Activated T-helper 2 cell treated with anti-CD3 and anti-CD28 coated beads, Interferon-gamma antibody, Interleukin-2, Interleukin-4, amounts not matched to agents 10 μg/mL and 5 μg/mL and 100 μg/mL, durations not matched to agents 14 hours and 24 hours and 36 hours (primary cell): ENCODE measurements at regions not wholly inside any gene's neighbourhood (a gene's known extent, or its start where the extent isn't known, plus 50 kb on each side); places are given as distances from the start of the nearest gene placed in this dataset.
"Not testable (repeated sequence)": the region's sequence is repeated elsewhere in the genome, so short reads cannot be mapped to it uniquely, and the experiment has no call there.

Experiments
- DNase-seq: peaks from one replicate; pipeline ENCODE4 v3.0.0; 2021; ENCODE audit warnings: low spot score
- H3K27ac Mint-ChIP-seq: one replicate; pipeline ENCODE4 v1.8.0; 2021; ENCODE audit warnings: mixed read lengths
- H3K27me3 Mint-ChIP-seq: one replicate; pipeline ENCODE4 v1.8.0; 2021; ENCODE audit warnings: low read depth, mixed read lengths
- H3K36me3 Mint-ChIP-seq: one replicate; pipeline ENCODE4 v1.8.0; 2021; ENCODE audit warnings: low read depth, mixed read lengths
- H3K4me1 Mint-ChIP-seq: one replicate; pipeline ENCODE4 v1.8.0; 2021; ENCODE audit warnings: low read depth, mixed read lengths
- H3K4me3 Mint-ChIP-seq: one replicate; pipeline ENCODE4 v1.8.0; 2021; ENCODE audit warnings: low read depth, mild to moderate bottlenecking, moderate library complexity, mixed read lengths
- H3K9me3 Mint-ChIP-seq: one replicate; pipeline ENCODE4 v1.8.0; 2021; ENCODE audit warnings: mixed read lengths
- intact Hi-C: fragments of 100-400 bp; cut with micrococcal nuclease; formaldehyde crosslinking; loops from one replicate; pipeline ENCODE4 v1.15.1; 2023

- Mint-ChIP-seq H3K27ac (no peak overlapping the region), H3K27me3 (peaks cover 22% of the 10 kb centered on the region)
Observed at GRCh38 chr6:128727500-128727899, 155.4 kb upstream of the LAMA2 start.

DNA sequence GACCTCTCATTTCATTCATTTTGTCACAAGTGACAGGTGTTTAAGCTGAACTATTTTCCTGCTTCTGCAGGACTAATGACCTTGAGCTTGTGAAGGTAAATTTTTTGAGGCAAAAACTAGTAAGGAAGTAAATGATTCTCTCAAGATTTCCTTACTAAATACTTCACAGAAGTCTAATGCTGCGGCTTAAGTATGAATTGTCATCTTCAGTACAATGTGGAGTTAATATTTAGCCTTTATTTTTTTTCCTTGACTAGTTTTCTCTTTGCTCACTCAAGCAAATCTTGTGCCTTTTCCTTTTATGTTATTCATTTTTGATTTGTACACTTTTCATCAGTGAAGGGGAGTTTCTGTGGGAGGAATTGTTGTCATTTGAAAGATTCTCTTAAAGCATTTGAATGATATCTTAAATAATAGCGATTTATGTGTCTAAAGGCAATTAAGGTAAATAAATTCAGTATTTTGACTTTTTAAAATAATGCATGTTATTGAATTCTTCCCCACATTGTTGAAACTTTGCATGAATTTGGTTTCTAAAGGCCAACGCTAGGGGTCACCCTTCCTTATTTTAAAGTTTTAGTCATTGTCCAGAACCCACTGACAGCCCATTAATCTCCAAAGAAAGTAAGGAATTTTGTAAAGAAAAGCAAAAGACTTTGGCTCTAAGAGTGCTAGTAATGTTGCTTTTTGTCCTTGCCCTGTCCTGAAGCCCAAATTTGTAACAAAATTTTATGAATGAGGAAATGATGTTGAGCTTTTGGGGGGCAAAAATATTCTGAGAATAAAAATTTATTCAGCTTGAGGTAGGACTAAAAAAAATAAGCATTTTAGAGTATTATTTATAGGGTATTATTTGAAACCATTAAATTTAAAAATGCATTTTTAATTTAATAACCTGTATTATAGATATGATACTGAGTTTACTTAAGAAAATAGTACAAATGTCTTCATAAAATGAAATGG lies 157.4 kb upstream of the LAMA2 start:
- DNase-seq = no peak
- H3K4me3 Mint-ChIP-seq = no peak overlapping the region
- no peaks in the 10 kb centered on the region for H3K36me3 Mint-ChIP-seq
- H3K9me3 Mint-ChIP-seq = no peaks in the 10 kb centered on the region
- H3K27ac Mint-ChIP-seq = no peak overlapping the region
- H3K27me3 Mint-ChIP-seq = peaks cover 19% of the 10 kb centered on the region
- intact Hi-C loops = loop anchor here (1.0 kb wide), 1 partner anchor 527 kb away; no protein-coding TSS in a partner anchor
- no peaks in the 10 kb centered on the region for H3K4me1 Mint-ChIP-seq

More at GRCh38 chr6:128727500-128727899, 155.4 kb upstream of the LAMA2 start:
- Mint-ChIP-seq H3K4me3 (no peak overlapping the region), H3K4me1 (no peaks in the 10 kb centered on the region), H3K9me3 (no peaks in the 10 kb centered on the region), H3K36me3 (no peaks in the 10 kb centered on the region)
- DNase-seq = no peak
- intact Hi-C loops = no loop called here

- intact Hi-C loops = loop anchor here (1.0 kb wide), 1 partner anchor 528 kb away; no protein-coding TSS in a partner anchor
- no peak overlapping the region for H3K4me3 Mint-ChIP-seq
- H3K27ac Mint-ChIP-seq = no peak overlapping the region
- H3K4me1 Mint-ChIP-seq = no peaks in the 10 kb centered on the region
- no peaks in the 10 kb centered on the region for H3K36me3 Mint-ChIP-seq
- no peaks in the 10 kb centered on the region for H3K9me3 Mint-ChIP-seq
- no peak for DNase-seq
- peaks cover 19% of the 10 kb centered on the region for H3K27me3 Mint-ChIP-seq
Observed at GRCh38 chr6:128724738-128725137, 158.2 kb upstream of the LAMA2 start.

DNA sequence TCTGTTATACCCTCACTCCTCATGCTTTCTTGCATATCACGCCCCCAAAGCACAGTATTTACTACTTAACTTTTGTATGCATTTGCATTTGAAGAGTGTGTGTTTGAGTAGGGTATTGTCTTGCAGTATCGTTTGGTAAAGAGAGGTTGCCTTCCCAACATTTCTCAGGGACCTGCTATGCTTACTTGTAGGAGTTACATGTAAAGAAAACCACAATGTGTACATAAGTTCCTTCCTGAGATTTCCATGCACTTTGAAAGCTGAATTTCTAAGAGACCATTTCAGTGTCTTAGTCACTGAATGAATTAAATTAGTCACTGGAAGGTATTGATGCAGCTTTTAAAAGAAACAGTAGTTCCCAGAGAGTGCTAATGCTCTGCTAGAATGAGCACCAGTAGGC lies 159.3 kb upstream of the LAMA2 start:
- peaks cover 14% of the 10 kb centered on the region for H3K27me3 Mint-ChIP-seq
- no peak overlapping the region for H3K4me3 Mint-ChIP-seq
- H3K9me3 Mint-ChIP-seq = no peaks in the 10 kb centered on the region
- no peaks in the 10 kb centered on the region for H3K36me3 Mint-ChIP-seq
- no peak overlapping the region for H3K27ac Mint-ChIP-seq
- no peak for DNase-seq
- intact Hi-C loops = no loop called here
- no peaks in the 10 kb centered on the region for H3K4me1 Mint-ChIP-seq

DNA sequence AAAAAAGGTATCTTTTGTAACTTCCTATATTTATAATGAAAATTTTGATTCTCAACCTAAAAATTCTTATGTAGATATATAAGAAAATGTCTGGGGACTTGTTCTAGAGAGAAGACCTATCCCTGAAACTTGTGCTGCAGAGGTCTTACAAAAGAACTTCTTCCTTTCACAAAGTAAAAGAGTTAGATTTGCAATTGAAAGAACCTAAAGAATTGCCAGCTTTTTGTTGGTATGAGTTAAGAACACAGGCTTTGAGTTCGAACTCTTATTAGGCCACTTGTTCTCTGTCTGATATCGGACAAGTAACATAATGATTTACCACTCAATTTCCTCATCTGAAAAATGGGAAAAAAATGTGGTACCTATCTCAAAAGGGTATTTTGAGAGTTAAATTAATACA lies 162.0 kb upstream of the LAMA2 start:
- Mint-ChIP-seq H3K36me3 (no peaks in the 10 kb centered on the region), H3K9me3 (no peaks in the 10 kb centered on the region), H3K27ac (no peak overlapping the region), H3K4me3 (no peak overlapping the region), H3K27me3 (peaks cover 11% of the 10 kb centered on the region), H3K4me1 (no peaks in the 10 kb centered on the region)
- intact Hi-C loops = no loop called here
- no peak for DNase-seq

DNA sequence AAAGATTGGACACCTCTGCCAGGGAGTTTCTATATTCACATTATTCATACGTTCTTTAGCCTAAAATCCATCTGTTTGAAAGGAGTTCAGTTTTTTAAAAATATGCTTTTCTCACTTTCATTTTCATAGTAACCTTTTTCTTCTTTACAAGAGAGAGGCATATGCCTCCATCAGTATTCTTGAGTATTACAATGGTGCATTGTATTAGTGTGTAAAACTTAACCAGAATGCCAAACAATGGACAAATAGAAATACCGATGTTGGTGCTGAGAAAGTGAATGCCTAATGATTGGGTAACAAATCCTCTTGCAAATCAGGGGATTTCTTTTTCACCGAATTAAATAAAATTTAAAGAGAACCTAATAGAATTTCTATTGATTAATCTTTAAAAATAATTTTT lies 163.2 kb upstream of the LAMA2 start:
- Mint-ChIP-seq H3K4me3 (no peak overlapping the region), H3K27me3 (peaks cover 16% of the 10 kb centered on the region), H3K4me1 (no peaks in the 10 kb centered on the region), H3K9me3 (no peaks in the 10 kb centered on the region), H3K36me3 (no peaks in the 10 kb centered on the region), H3K27ac (no peak overlapping the region)
- intact Hi-C loops = no loop called here
- DNase-seq = no peak

GRCh38 chr6:128713461-128713860 lies 169.5 kb upstream of the LAMA2 start:
- Mint-ChIP-seq H3K27me3 (peaks cover 10% of the 10 kb centered on the region), H3K9me3 (no peaks in the 10 kb centered on the region), H3K4me1 (no peaks in the 10 kb centered on the region), H3K27ac (no peak overlapping the region), H3K4me3 (no peak overlapping the region), H3K36me3 (no peaks in the 10 kb centered on the region)
- no peak for DNase-seq
- intact Hi-C loops = no loop called here

DNA sequence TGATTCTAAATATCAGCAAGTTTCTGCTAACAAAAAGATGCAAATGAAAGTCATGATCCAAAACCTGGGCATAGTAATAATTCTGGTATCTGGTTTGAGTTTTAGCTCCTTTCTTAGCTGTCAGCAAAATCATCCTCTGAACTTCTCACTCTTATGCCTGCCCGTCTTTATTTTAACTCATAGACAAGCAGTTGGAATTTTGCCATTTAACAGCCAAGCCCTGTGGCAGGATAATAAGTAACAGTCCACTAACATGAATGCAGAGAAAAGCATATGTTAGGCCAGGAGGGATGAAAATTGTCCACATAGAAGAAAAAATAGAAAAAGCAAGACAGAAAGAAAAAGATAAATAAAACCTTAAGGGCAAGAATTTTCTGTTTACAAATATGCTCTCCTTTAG lies 170.0 kb upstream of the LAMA2 start:
- no peak overlapping the region for H3K4me3 Mint-ChIP-seq
- H3K27ac Mint-ChIP-seq = no peak overlapping the region
- intact Hi-C loops = no loop called here
- H3K4me1 Mint-ChIP-seq = no peaks in the 10 kb centered on the region
- peaks cover 8% of the 10 kb centered on the region for H3K27me3 Mint-ChIP-seq
- DNase-seq = no peak
- no peaks in the 10 kb centered on the region for H3K36me3 Mint-ChIP-seq
- H3K9me3 Mint-ChIP-seq = no peaks in the 10 kb centered on the region

GRCh38 chr6:128711149-128711548 lies 171.8 kb upstream of the LAMA2 start:
- peaks cover 5% of the 10 kb centered on the region for H3K27me3 Mint-ChIP-seq
- H3K9me3 Mint-ChIP-seq = no peaks in the 10 kb centered on the region
- no peak overlapping the region for H3K27ac Mint-ChIP-seq
- intact Hi-C loops = no loop called here
- no peak overlapping the region for H3K4me3 Mint-ChIP-seq
- no peaks in the 10 kb centered on the region for H3K4me1 Mint-ChIP-seq
- no peaks in the 10 kb centered on the region for H3K36me3 Mint-ChIP-seq
- no peak for DNase-seq

- Mint-ChIP-seq H3K36me3 (no peaks in the 10 kb centered on the region), H3K9me3 (no peaks in the 10 kb centered on the region), H3K4me1 (no peaks in the 10 kb centered on the region), H3K27me3 (no peaks in the 10 kb centered on the region), H3K27ac (no peak overlapping the region), H3K4me3 (no peak overlapping the region)
- DNase-seq = no peak
- intact Hi-C loops = no loop called here
Observed at GRCh38 chr6:128710315-128710714, 172.6 kb upstream of the LAMA2 start.

DNA sequence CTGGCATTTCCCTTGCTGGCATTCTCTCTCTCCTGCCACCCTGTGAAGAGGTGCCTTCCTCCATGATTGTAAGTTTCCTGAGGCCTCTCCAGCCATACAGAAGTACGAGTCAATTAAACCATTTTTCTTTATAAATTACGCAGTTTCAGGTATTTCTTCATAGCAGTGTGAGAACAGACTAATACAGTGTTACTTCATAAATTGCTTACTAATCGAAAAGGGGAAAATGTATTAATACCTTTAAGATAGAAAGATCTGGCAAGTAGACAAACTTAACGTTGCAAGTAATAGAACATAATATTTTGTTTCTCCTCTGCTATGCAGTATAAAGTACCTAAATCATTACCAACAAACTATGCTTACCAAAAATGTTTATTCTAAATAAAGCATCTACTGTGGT lies 178.3 kb upstream of the LAMA2 start:
- H3K4me3 Mint-ChIP-seq = no peak overlapping the region
- no peaks in the 10 kb centered on the region for H3K4me1 Mint-ChIP-seq
- intact Hi-C loops = no loop called here
- no peaks in the 10 kb centered on the region for H3K36me3 Mint-ChIP-seq
- H3K9me3 Mint-ChIP-seq = peaks cover 6% of the 10 kb centered on the region
- no peak overlapping the region for H3K27ac Mint-ChIP-seq
- H3K27me3 Mint-ChIP-seq = no peaks in the 10 kb centered on the region
- DNase-seq = no peak

- H3K4me3 Mint-ChIP-seq, H3K27ac Mint-ChIP-seq, intact Hi-C loops, H3K27me3 Mint-ChIP-seq, H3K9me3 Mint-ChIP-seq, H3K4me1 Mint-ChIP-seq, H3K36me3 Mint-ChIP-seq, DNase-seq: not testable (repeated sequence)
Observed at GRCh38 chr6:128703794-128704193, 179.1 kb upstream of the LAMA2 start.
